SK-N-MC (cell line): ENCODE measurements at regions not wholly inside any gene's neighbourhood (a gene's known extent, or its start where the extent isn't known, plus 50 kb on each side); places are given as distances from the start of the nearest gene placed in this dataset.

ENCODE experiments used
- DNase-seq: peaks from one replicate; pipeline ENCODE4 v3.0.0-alpha.2; 2011; ENCODE audit warnings: low read depth, low spot score
- H3K27ac ChIP-seq: fragments of 200-600 bp; sonication (generic); 2 replicates; pipeline ENCODE4 v1.5.1; 2016; ENCODE audit warnings: mixed run types
- H3K36me3 ChIP-seq: fragments of 200-600 bp; sonication (generic); 2 replicates; pipeline ENCODE4 v1.6.1; 2017; ENCODE audit warnings: antibody characterized with exemption, low read length, mixed read lengths; ENCODE audit not compliant: insufficient read depth
- H3K4me3 ChIP-seq: fragments of 200-600 bp; sonication (generic); 2 replicates; pipeline ENCODE4 v1.5.1; 2016
- H3K9ac ChIP-seq: fragments of 200-600 bp; sonication (generic); 2 replicates; pipeline ENCODE4 v1.8.0; 2017; ENCODE audit warnings: mixed run types, mixed read lengths; ENCODE audit not compliant: insufficient read length
- H3K9me3 ChIP-seq: fragments of 200-600 bp; sonication (generic); 2 replicates; pipeline ENCODE4 v1.6.1; 2017; ENCODE audit warnings: low read depth, mild to moderate bottlenecking, antibody characterized with exemption, low read length, moderate library complexity, mixed read lengths
- EZH2 ChIP-seq: fragments of 200-600 bp; sonication (generic); IDR thresholded peaks from one replicate; pipeline ENCODE4 v1.6.1; 2017; ENCODE audit warnings: antibody characterized with exemption
- FOXP2 ChIP-seq: optimal IDR thresholded peaks from 2 replicates; pipeline ENCODE3; 2011; ENCODE audit warnings: mild to moderate bottlenecking, moderate library complexity; ENCODE audit not compliant: insufficient read depth; ENCODE audit errors: extremely low read length, control extremely low read depth
- POLR2AphosphoS5 ChIP-seq: IDR thresholded peaks from 2 replicates; pipeline ENCODE4 v1.6.1; 2012; ENCODE audit warnings: mild to moderate bottlenecking, low read depth, low read length, borderline replicate concordance

DNA sequence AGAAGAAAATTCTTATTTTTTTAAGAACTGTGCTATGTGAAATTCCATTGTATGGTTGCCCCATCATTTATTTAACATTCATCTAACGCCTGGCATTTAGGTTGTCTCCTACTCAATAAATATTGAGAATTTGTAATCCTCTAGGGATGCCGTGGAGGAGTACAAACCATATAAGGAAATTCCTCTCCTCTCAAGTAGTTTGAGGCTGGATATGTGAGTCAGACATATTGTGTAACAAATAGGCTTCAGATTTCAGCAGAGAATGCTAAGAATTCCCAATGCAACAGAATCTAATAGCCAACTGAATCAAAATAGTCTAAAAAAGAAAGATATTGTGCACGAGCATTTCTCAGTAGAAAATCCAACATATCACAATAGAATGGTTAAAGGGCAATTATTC is 174.7 kb downstream of the OTOR start:
- H3K9ac ChIP-seq: peak overlapping the region; percentile 41
- peak overlapping the region; percentile 18; the same call in 1 of the 2 replicates for H3K4me3 ChIP-seq
- no peaks in the 10 kb centered on the region for H3K9me3 ChIP-seq
- TF ChIP-seq FOXP2: no peak
- no peak for TF ChIP-seq EZH2
- TF ChIP-seq POLR2AphosphoS5: no peak
- DNase-seq: peak; percentile 81
- no peaks in the 10 kb centered on the region for H3K36me3 ChIP-seq
- H3K27ac ChIP-seq: peak overlapping the region; percentile 94

- H3K9ac ChIP-seq: no peak overlapping the region
- H3K27ac ChIP-seq: peak overlapping the region; percentile 90
- H3K9me3 ChIP-seq: no peaks in the 10 kb centered on the region
- TF ChIP-seq POLR2AphosphoS5: no peak
- TF ChIP-seq EZH2: no peak
- no peak for TF ChIP-seq FOXP2
- no peak overlapping the region for H3K4me3 ChIP-seq
- DNase-seq: no peak
- no peaks in the 10 kb centered on the region for H3K36me3 ChIP-seq
These were observed 178.7 kb downstream of the OTOR start for GRCh38 chr20:16926626-16927430.

- no peak overlapping the region for H3K9ac ChIP-seq
- H3K4me3 ChIP-seq: no peak overlapping the region
- TF ChIP-seq EZH2: no peak
- no peak for TF ChIP-seq POLR2AphosphoS5
- no peak for TF ChIP-seq FOXP2
- no peak overlapping the region for H3K27ac ChIP-seq
- H3K9me3 ChIP-seq: no peaks in the 10 kb centered on the region
- H3K36me3 ChIP-seq: no peaks in the 10 kb centered on the region
- DNase-seq: no peak
These were observed 181.6 kb downstream of the OTOR start for GRCh38 chr20:16929756-16930155.

GRCh38 chr20:16930656-16931055 is 182.5 kb downstream of the OTOR start:
- H3K36me3 ChIP-seq: no peaks in the 10 kb centered on the region
- H3K9ac ChIP-seq: no peak overlapping the region
- no peak overlapping the region for H3K4me3 ChIP-seq
- no peak for DNase-seq
- H3K27ac ChIP-seq: no peak overlapping the region
- no peaks in the 10 kb centered on the region for H3K9me3 ChIP-seq
- no peak for TF ChIP-seq FOXP2
- TF ChIP-seq EZH2: no peak
- no peak for TF ChIP-seq POLR2AphosphoS5

- Histone ChIP-seq H3K4me3 (no peak overlapping the region), H3K36me3 (no peaks in the 10 kb centered on the region), H3K27ac (no peak overlapping the region), H3K9ac (no peak overlapping the region), H3K9me3 (no peaks in the 10 kb centered on the region)
- TF ChIP-seq FOXP2 (no peak), EZH2 (no peak), POLR2AphosphoS5 (no peak)
- no peak for DNase-seq
These were observed 190.9 kb downstream of the OTOR start for GRCh38 chr20:16939051-16939450.

- H3K36me3 ChIP-seq: no peaks in the 10 kb centered on the region
These were observed 192.5 kb downstream of the OTOR start for GRCh38 chr20:16940701-16941100.

GRCh38 chr20:16942051-16942450 is 193.9 kb downstream of the OTOR start:
- Histone ChIP-seq H3K36me3 (no peaks in the 10 kb centered on the region), H3K9ac (no peak overlapping the region), H3K9me3 (no peaks in the 10 kb centered on the region), H3K27ac (no peak overlapping the region), H3K4me3 (no peak overlapping the region)
- TF ChIP-seq FOXP2: no peak
- no peak for DNase-seq

More at GRCh38 chr20:16940701-16941100, 192.5 kb downstream of the OTOR start:
- no peak for TF ChIP-seq POLR2AphosphoS5
- TF ChIP-seq EZH2: no peak
- TF ChIP-seq FOXP2: no peak
- DNase-seq: no peak
- Histone ChIP-seq H3K27ac (no peak overlapping the region), H3K9me3 (no peaks in the 10 kb centered on the region), H3K9ac (no peak overlapping the region), H3K4me3 (no peak overlapping the region)

DNA sequence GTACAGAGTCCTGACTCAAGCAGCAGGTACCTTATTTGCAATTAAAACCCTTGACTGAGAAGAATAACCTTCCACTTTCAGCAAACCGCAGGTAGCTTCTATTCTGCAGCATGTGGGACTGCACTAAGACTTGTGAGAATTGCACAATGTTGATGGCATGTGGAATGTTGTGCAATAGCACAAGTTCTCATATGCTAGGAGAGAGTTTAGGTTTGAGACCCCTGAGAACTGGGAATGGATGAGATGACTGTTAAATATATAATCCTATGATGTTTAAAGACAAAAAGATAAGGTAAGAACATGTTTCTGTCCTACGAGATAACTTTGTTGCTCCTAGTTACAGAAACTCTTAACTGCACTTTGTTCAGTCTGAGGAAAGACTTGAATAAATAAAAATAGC is 194.6 kb downstream of the OTOR start:
- Histone ChIP-seq H3K27ac (no peak overlapping the region), H3K36me3 (no peaks in the 10 kb centered on the region), H3K9me3 (no peaks in the 10 kb centered on the region), H3K9ac (no peak overlapping the region), H3K4me3 (no peak overlapping the region)
- TF ChIP-seq POLR2AphosphoS5 (no peak), EZH2 (no peak), FOXP2 (no peak)
- no peak for DNase-seq

DNA sequence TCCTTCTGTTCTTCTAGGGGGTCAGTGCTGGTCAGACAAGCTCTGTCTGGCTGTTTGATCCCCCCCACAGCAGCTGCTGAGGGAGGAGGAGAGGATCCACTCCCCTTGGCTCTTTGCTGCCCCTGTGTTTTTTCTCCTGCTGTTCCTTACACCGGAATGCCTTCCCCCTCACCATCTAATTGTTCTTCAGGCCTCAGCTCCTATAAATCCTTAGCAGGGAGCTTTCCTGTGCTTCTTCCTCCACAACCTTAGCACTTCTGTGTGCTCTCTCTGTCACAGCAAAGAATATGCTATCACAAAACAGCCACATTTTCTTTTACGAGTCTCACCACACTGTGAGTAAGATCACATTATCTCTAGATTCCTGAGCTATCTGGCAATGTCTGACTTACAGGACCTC is 196.6 kb downstream of the OTOR start:
- DNase-seq: no peak
- peak overlapping the region; percentile 55 for H3K9ac ChIP-seq
- H3K27ac ChIP-seq: peak overlapping the region; percentile 87
- TF ChIP-seq POLR2AphosphoS5: no peak
- no peak for TF ChIP-seq EZH2
- no peak for TF ChIP-seq FOXP2
- H3K4me3 ChIP-seq: no peak overlapping the region
- no peaks in the 10 kb centered on the region for H3K36me3 ChIP-seq
- H3K9me3 ChIP-seq: no peaks in the 10 kb centered on the region

GRCh38 chr20:16945619-16946018 is 197.5 kb downstream of the OTOR start:
- Histone ChIP-seq H3K4me3 (no peak overlapping the region), H3K36me3 (no peaks in the 10 kb centered on the region), H3K9me3 (no peaks in the 10 kb centered on the region), H3K27ac (no peak overlapping the region), H3K9ac (no peak overlapping the region)
- no peak for DNase-seq
- TF ChIP-seq FOXP2 (no peak), POLR2AphosphoS5 (no peak), EZH2 (no peak)
